GM19023 (cell line): ENCODE measurements at regions not wholly inside any gene's neighbourhood (a gene's known extent, or its start where the extent isn't known, plus 50 kb on each side); places are given as distances from the start of the nearest gene placed in this dataset.

Experiments
- ATAC-seq: cut with Tn5 transposase; IDR thresholded peaks from one replicate; pipeline ENCODE4 v1.9.1; 2021; ENCODE audit warnings: mild to moderate bottlenecking, moderate library complexity; ENCODE audit not compliant: unreplicated experiment

GRCh38 chr19:28497887-28498286, 715.1 kb downstream of the UQCRFS1 start:
- no peak for ATAC-seq

- ATAC-seq = no peak
Measured at GRCh38 chr19:28497137-28497536, 715.8 kb downstream of the UQCRFS1 start.

- no peak for ATAC-seq
Measured at GRCh38 chr19:28495046-28495445, 717.9 kb downstream of the UQCRFS1 start.

- ATAC-seq = no peak
Measured at GRCh38 chr19:28494461-28494860, 718.5 kb downstream of the UQCRFS1 start.

GRCh38 chr19:28493884-28494283, 719.1 kb downstream of the UQCRFS1 start:
- ATAC-seq = no peak

DNA sequence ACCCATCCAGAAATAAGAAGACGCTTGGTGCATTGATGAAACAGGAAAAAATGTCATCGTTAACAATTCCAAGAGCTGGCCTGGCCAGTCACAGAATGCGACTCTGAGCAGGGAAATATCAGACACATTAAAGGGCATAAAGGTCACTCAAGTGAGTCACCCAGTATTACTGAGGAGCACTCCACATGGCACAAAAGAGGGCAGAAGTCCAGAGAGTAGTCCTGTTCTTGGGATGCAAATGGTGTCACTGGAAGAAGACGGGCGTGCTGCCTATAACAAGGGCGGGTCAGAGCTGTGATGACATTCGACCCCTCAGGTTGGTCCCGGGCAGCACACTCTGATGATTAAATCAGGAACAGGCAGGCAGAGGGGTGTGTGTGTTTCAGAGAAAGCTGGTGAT, 720.3 kb downstream of the UQCRFS1 start:
- ATAC-seq = no peak

- ATAC-seq = no peak
Measured at GRCh38 chr19:28492201-28492600, 720.8 kb downstream of the UQCRFS1 start.

- no peak for ATAC-seq
Measured at GRCh38 chr19:28489776-28490175, 723.2 kb downstream of the UQCRFS1 start.

- ATAC-seq = no peak
Measured at GRCh38 chr19:28489126-28489660, 723.8 kb downstream of the UQCRFS1 start.

- ATAC-seq = no peak
Measured at GRCh38 chr19:28487999-28488398, 725.0 kb downstream of the UQCRFS1 start.

DNA sequence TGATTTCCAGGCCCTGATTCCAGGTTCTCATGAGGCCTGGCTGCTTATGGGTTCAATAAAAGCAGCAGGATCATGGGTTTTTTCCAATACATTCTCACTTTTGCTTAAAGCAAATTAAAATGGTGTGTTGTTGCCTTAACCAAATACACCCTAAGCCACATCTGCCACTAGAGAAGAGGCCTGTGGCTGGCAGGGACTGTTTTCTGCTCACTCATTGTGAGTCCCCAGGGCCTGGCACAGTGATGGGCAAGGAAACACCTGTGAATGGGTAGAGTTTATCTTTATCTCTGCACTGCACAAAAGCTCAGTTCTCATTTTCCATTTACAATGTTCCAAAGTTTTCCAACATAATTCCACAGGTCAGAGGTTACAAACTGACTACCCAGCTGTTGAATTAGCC, 726.0 kb downstream of the UQCRFS1 start:
- no peak for ATAC-seq

DNA sequence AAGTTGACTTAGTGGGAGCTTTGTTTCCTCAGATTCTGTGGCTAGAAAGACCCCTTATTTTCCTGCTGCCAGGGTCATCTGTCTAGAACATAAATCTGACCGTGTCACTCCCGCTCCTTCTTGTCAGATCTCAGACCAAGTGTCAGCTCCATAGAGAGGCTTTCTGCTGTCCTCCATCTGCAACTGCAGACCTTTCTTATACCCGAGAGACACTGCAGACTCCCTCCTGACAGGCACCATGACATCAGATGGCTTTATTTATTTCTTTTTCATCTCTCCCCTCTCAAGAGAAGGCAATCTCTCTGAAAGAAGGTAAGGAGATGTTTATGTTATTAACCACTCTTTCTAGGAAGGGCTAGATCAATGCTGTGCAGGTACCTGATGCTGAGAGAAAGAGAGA, 726.5 kb downstream of the UQCRFS1 start:
- no peak for ATAC-seq

GRCh38 chr19:28485292-28485691, 727.7 kb downstream of the UQCRFS1 start:
- ATAC-seq = no peak

- no peak for ATAC-seq
Measured at GRCh38 chr19:28483197-28483596, 729.8 kb downstream of the UQCRFS1 start.

- no peak for ATAC-seq
Measured at GRCh38 chr19:28482221-28482620, 730.7 kb downstream of the UQCRFS1 start.

GRCh38 chr19:28481674-28482073, 731.3 kb downstream of the UQCRFS1 start:
- no peak for ATAC-seq

DNA sequence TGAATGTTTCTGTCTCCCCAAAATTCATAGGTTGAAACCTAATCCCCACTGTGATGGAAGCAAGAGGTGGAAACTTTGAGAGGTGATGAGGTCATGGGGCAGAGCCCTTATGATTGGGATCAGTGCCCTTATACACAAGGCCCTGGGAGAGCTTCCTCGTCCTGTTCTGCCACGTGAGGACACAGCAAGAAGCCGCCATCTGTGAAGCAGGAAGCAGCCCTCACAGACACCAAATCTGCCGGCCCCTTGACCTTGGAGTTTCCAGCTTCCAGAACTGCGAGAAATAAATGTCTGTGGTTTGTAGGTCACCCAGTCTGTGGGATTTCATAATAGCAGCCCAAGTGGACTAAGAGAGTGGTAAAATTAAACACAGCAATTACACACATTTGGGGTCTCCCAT, 737.4 kb downstream of the UQCRFS1 start:
- ATAC-seq = no peak

DNA sequence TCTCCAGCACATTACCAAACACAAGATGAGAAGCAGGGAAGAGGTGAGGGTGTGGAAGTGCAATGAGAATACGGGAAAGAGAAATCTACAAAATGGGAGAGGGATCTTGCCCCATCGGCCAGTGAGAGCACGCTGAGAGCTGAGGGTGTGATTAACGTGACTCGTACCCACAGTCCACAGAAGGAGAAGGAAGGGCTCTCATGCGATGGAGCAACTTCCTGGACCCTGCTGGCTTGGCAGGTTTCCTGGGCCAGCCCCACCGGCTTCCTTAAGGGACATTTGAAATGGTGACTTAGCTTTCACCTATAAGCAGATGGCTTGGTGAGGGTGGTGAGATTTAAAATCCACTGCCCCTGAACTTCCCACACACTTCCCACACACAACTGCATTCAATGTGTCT, 740.1 kb downstream of the UQCRFS1 start:
- ATAC-seq = no peak

DNA sequence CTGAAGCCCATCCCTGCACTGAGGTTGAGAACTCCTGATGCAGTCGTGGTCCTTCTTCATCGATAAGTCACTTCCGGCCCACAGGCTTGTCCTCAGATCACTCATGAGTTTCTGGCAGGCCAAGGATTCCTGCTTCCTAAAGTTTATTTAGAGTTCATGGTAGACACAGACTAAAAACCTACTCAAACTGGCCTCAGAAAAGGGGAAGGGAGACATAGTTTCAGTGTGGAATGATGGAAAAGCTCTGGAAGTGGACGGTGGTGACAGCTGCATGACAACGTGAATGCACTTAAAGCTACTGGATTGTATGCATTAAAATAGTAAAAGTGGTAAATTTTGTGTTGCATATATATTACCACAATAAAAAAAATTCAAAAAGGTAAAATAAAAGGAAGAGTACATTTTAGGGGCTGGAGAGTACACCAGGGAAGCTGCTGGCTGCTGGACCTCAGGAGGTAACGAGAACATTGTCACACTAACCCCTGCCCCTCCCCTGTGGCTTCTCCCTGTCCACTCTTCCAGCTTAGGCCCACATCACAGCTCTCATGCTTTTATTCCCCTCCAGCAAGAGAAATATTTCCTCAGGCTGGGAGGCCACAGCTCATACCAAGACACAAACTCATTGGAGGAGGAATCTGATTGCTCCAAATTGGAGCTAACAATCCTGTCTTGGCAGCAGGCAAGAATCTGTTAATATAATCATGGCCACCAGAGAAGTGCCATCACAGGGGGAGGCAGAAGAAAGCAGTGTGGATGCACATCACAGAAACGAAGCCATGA, 741.0 kb downstream of the UQCRFS1 start:
- ATAC-seq = no peak

GRCh38 chr19:28469544-28469943, 743.4 kb downstream of the UQCRFS1 start:
- ATAC-seq = no peak

DNA sequence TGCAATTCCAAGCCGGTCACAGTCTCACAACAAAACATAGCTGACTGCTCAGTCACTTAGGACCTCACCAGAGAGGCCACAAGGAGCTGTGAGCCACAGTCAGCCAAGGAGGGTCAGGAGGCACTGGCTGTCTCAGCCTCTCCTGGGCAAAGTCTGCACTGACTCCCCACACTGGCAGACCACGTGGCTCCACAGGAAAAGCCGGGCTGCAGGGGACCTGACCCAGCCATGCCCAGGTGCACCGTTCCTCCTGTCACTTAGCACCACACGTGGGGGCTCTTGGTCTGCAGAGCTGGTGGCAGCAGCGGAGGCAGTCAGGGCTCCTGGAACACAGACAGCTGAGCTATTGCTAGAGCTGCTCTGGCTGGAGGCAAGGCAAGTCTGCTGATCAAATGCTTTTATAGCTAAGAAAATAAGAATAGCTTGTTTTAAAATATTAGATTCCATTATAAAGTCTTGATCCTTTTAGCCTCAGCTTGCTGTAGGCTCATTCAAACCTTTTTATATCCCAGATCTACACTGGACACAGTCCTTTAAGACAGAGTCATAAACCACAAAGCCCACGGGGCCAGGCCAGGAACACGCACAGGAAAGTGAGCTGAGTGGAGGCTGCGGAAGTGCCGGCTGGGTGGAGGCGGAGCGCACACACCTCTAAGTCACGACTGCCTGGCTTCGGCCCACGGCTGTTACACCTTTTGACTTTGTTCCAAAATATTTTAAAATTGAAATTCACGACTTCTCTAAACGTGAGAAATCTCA, 744.1 kb downstream of the UQCRFS1 start:
- no peak for ATAC-seq
